HUDEP-2 (cell line): ENCODE measurements at regions not wholly inside any gene's neighbourhood (a gene's known extent, or its start where the extent isn't known, plus 50 kb on each side); places are given as distances from the start of the nearest gene placed in this dataset.
"Not testable (repeated sequence)": the region's sequence is repeated elsewhere in the genome, so short reads cannot be mapped to it uniquely, and the experiment has no call there.

Experiments
- DNase-seq, 76 experiments: peaks; one replicate each; lab custom pipeline; 2025; ENCODE audit not compliant: unreplicated experiment in 76 of 76; lab: John Stamatoyannopoulos, UW

DNA sequence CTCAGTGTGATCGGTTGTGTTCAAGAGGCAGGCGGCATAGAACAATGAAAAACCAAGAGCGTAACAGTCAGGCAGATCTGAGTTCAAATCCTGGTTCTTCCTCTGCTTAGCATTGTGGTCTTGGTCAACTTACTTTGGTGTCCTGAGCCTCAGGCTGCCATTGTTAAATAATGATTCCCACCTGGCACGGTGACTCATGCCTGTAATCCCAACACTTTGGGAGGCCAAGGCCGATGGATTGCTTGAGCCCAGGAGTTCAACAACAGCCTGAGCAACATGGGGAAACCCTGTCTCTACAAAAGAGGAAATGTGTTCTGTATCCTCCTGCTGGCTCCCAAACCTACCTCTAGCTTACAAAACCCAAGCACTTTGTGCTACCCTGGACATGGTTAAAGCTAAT lies 129.0 kb upstream of the STX18 start:
- no peak for DNase-seq

DNA sequence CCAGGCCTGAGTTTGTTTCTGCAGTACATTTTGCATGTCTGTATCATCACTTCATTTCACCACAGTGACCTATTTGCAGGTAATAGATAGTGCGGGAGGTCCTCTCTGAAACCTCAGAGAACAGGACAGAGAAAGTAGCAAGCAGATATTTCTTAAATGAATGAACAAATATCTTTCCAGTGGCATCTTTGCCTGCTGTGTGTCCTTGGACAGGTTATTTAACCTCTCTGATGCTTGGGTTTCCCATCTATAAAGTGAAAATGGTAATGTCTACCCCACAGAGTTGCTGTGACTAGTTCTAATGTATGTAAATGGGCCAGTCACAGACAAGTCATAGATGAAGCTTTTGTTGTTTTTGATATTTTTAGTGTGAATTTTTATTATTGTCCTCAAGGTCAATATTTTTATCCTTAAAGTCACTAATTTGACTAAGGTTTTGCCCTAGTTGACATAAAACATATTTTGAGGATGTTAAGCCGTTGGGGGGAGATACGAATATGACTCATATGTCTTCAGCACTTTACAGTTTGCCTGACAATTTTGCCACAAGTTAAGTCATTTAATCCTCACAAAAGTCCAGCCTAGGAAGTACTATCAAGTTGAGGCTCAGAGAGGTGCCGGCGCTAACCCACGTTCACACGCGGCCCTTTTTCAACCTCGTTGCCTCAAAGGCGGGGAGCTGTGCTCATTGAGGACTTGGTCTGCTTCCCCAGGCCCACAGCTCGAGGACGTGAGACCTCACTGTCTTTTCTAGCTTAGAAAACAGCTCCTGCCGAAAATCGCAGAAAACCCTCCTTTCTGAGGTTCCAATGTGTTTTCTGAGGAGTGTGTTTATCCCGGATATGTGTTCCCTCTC lies 126.7 kb upstream of the STX18 start:
- no peak for DNase-seq

DNA sequence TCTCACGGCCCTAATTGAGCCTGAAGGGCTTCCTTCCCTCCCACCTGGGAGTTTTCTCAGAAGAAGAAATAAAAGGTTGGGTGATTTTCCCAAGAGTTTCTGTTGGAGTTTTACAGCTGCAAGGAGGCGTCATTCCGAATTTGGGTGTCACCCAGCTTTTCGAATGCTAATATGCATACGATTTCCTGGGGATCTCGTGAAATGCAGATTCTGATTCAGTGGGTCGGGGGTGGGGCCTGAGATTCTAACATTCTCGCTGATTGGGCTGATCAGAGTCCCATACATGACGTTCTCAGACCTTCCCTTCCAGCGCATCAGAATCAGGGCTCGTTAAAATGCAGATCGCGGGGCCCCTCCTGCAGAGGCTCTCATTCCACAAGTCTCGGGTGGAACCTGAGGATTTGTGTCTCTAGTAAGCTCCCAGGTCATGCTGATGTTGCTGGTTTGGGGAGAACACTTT lies 125.8 kb upstream of the STX18 start:
- DNase-seq, result no peak

DNA sequence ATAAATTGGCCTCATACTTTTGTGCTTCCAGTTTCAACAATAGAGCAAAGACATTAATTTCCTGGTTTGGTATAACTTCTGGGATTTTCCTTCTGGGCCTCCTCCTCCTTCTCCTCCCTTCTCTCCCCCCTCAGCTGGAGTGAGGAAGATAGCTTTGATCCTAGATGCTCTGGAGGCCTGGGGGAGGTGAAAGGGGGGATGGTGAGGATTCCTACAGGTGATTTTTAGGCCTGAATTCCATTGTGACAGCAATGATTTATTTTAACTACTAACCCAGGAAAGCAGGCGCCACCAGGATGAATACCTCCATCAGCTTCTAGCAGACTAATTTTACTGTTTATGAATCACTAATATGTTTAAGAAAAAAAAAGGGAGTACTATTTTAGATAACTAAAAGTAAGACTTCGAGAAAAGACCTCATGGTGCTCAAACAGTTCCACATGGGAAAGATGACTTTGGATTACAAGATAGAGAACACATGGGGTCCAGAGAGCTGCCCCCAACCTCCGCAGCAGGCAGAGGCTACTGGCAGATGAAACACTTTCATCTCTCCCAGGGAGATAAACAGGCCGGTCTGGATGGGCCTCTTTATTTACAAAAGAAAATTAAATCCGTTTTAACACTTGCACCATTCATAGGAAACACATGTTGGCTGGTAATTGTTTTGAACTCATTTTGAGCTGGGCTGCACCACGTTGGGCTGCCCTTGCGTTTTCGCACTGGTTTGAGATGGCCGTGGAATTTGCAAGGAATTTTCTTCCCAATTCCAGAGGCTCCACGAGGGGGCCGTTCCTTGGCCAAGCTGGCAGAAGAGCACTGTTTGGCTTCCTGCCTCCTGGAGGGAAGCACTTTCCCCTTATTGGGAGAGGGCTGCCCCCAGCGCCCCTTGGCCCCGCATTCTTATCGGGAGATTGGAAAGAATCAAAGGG lies 125.1 kb upstream of the STX18 start:
- no peak for DNase-seq

DNA sequence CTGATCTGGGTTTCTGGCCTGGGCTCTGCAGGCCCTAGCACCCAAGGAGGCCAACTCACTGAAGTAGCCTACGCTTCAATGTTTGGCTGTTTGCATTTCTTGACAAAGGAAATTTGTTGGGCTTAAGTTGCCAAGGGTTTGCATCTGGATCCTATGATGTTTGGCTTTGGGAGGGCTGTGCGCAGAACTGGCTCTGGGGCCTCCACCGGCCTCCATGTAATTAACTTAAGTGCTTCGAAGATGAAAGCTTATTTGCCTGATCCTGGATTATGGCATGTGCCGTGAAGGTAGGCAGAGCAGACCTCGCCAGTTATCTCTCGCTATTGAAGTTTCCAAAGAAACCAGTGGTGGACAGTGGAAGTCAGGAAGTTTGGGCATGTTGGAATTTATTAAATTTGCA lies 124.3 kb upstream of the STX18 start:
- DNase-seq, result no peak

DNA sequence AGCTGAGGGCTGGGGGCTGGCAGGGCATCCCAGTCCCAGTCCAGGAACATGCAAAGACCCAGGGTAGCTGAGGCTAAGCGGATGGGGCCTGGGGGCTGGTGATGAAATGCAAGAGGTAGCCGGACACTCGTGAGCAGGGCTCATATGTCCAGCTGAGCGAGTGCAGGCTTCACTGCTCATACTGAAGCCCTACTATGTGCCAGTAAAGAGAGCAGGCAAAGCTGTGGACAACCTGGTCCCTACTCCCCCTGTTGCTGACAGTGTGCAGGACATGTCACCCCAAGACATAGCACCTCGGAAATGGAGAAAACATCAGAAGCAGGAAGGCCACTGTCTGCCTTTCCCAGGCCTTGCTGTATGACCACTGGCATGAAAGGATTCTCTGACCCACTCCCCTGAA lies 122.4 kb upstream of the STX18 start:
- DNase-seq, result no peak

DNA sequence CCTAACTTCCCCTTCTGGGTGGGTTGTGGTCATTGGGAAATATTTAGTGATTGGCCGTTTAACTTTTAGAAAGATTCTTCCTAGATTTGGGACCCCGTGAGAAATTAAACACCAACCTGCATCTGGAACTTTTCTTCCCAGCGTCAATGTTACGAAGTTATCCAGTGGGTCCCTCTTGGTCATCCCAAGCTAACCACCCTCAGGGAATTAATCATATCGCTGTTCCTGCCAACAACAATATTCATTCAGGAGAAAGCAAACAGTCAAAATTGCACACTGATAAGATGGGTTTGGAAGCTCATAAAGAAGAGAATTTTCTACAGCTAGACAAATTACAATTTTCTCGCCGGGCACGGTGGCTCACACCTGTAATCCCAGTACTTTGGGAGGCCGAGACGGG lies 121.2 kb upstream of the STX18 start:
- no peak for DNase-seq

DNA sequence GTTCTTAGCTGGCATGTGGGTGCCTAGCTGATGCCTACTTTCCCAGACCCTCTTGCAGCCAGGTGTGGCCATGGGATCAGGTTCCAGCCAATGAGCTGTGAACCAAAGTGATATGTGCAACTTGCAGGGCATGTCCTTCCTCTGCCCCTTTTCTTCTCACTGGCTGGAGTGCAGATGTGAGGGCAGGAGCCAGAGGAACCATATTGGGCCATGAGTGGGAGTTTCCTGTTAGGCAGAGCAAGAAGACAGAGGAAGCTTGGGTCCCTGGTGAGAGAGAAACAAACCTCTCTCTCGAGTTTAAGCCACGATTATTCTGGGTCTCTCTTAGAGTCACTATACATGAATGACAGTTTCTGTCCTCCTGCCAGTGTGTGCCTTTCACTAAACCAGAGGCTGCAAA lies 120.4 kb upstream of the STX18 start:
- no peak for DNase-seq

DNA sequence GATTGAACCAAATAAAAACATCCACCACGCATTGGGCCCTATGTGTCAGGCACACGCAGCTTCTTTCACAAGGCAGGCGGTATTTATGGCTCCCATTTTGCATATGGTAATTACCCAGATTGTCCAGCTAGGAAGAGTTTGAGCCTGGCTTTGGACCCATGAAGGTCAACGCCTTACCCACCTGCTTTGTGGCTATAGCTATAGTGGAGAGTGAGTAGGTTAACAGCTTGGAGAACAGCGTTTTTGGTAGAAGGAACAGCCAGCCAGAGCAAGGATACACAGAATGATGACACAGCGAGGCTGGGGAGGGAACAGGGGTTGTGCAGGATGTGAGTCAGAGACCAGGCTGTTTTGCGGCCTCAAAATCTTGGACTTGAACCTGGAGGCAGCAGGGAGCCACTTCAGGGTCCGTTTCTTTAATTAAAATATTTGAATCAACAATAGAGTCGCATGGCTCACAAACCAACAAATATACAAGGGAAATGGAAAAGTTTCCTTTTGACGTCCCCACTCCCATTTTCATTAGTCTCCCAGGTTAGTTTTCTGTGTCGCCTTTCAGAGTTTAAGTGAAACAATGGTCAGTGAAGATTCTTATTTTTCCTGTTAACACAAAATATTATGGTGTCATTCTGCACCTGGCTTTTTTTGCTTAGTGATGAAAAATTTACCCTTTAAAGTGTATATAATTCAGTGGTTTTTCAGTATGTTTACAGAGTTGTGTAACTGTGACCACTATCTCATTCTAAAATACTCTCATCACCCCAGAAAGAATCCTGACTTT lies 118.2 kb upstream of the STX18 start:
- DNase-seq, result no peak

DNA sequence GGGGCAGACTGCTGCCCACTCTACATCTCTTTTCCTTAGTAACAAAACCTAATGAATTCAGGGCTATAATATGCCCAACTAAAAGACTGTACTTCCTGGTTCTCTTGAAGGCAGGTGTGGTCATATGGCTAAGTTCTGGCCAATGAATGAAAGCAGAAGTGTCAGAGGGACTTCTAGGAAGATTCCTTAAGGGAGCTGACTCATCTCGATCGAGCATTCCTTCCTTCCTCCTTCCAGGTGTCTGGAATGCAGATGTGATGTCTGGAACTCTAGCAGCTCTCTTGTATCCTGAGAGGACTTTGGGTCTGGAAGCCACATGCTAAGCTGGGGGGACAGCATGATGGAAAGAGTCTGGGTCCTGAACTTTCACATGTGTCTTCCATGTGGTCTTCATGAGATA lies 116.2 kb upstream of the STX18 start:
- DNase-seq, result no peak

DNA sequence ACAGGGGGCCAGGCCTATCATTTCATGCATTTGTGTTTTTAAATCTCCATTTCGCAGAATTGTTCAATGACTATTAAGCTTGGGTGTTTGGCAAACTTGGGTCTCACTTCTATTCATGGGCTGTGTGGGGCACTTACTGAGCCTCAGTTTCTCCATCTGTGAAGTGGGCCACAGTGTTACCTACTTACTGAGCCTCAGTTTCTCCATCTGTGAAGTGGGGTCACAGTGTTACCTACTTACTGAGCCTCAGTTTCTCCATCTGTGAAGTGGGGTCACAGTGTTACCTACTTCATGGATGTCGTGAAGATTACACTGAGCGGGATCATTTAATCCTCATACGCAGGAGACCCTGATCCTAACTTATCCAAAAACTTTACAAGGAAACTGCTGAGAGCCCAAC lies 115.1 kb upstream of the STX18 start:
- DNase-seq, result no peak

DNA sequence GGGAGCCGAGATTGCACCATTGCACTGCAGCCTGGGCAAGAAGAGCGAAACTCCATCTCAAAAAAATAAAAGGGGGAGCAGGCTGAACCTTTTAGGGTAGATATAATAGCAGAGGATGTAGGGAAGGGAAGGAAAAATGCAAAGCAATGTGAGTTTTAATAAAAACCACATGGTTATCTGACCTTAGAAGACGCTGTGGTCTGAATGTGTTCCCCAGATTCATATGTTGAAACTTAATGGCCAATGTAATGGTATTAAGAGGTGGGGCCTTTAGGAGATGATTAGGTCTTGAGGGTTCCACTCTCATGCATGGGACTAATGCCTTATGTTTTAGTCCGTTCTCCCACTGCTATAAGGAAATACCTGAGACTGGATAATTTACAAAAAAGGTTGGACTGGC lies 114.1 kb upstream of the STX18 start:
- no peak for DNase-seq

DNA sequence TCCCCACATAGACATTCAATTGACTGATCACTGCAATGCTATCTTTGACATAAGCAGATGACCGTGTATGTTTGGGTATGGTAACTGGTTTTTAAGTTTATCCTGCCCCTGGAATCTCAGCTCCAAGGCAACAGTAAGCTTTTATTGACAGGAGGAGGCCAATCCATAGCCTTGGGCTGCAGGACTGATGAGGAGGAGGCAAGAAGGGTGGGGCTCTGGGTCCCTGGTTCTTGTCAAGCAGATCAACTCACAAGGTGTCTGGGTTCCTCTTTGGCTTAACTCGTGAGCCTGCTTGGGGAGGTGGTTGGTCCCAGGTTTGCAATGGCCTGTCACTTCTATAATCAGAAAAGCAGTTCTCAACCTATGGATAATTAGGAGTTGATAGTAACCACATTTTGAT lies 113.2 kb upstream of the STX18 start:
- DNase-seq, result no peak

DNA sequence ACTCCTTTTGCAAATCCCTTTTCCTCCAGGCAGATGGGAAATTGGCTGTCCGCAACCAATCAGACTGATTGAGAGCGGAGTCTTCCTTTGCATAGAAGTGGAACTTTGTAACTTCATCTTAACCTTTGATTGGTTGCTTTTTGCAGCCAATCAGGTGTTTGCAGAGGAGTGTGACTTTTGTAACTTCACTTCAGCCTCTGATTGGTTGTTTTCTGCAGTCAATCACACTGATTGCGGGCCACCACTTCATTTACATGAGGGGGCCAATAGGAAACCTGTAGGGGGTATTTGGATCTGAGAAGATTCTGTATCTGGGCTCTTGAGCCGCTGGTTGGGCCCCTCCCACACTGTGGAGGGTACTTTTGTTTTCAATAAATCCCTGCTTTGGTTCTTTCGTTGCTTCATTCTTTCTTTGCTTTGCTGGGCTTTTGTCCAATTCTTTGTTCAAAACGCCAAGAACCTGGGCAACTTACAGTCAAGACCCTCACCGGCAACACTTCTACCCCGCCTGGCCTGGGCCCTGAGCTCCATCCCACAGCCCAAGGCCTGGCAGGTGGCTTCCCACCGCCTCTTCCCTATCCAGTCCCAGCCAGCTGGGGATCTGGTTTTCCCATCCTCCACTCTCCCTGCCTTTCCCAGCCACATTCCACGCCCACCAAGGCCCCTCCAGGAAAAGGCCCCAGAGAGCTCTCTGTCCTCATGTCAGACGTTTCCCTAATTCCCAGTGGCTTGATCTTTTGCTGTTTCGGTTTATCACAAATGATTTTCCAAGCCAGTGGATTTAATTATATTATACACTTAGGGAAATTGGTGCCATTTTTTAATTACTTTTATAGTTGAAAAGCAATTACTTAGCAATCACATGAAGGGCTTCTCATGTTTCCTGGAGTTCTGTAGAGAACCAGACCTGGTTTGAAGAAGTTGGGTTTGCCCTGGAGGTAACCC lies 110.2 kb upstream of the STX18 start:
- DNase-seq, result no peak

DNA sequence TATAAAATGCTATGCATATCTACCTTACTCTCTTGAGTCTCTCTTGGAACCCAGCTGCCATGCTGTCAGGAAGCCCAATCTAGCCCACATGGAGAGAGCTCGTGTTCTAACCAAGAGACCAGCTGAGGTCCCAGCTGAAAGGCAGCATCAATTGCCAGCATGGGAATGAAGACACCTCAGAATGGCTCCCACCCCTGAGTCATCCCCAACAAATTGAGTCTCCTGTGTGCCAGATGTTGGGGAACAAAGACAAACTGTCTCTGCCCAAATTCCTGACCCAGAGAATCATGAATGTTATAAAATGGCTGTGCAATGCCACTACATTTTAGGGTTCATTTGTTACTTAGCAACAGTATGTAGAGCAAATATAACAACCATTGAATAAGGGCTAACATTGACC lies 105.2 kb upstream of the STX18 start:
- DNase-seq, result no peak

DNA sequence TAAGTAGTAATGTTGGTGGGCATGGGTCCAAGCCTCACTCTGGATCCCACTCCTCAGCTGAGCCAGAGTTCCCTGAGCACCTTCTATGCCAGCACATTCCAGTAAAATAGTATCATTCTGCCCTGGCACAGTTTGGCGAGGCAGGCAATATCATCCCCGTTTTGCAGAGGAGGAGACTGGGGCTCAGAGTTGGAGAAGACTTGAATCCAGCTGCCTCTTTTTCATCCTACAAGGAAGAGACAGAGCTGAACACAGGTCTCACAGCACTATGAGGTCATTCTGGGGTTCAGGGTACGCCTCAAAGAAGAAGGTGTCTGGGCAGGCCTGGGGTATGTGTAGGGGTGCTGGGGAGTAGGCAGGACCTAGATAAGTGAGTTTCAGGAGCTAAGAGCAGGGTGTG lies 103.9 kb upstream of the STX18 start:
- no peak for DNase-seq

DNA sequence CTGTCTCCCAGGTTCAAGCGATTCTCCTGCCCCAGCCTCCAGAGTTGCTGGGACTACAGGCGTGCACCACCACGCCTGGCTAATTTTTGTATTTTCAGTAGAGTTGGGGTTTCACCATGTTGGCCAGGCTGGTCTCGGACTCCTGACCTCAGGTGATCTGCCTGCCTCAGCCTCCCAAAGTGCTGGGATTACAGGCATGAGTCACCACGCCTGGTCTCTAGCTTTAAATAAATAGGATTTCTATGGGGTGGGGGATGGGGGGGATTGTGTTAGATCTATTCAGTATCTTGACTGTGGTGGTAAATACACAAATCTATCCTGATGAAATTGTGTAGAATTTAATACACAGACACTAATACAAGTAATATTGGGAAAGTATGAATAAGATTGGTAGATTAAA lies 102.4 kb upstream of the STX18 start:
- not testable (repeated sequence) for DNase-seq

DNA sequence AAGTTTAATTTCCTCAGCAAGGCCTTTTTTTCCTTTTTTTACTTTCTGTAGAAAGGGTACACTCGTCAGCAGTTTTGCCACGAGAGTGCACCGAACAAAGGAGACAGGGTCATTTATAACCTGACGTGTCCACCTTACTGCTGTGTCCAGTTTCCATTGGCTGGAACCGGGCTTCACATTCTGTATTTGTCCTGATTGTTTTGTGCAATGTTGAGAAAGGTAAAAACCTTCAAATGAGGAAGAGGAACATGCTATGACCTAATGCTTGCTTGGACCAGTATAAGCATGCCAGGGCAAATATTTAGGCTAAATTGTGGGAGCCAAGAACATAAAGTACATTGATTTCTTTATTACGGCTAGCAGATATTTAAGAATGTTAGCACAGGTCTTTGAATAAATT lies 101.9 kb upstream of the STX18 start:
- DNase-seq, result not testable (repeated sequence)

DNA sequence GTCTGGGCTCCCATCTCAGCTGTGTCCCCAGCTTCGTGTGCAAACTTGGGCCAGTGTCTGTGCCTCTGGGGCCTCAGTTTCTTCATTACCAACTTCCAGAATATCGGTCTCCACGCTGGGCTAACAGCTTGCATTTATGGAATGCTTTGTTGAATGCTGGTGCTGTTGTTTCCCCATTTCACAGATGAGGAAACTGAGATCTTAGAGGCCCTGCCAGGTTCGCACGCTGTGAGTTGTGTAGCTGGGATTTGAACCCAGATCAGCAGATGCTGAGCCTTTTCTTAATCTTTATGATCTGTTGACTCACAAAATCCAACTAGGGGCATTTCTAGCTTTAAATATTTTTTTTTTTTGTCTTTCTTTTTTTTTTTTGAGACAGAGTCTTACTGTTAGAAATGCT lies 101.5 kb upstream of the STX18 start:
- no peak for DNase-seq

DNA sequence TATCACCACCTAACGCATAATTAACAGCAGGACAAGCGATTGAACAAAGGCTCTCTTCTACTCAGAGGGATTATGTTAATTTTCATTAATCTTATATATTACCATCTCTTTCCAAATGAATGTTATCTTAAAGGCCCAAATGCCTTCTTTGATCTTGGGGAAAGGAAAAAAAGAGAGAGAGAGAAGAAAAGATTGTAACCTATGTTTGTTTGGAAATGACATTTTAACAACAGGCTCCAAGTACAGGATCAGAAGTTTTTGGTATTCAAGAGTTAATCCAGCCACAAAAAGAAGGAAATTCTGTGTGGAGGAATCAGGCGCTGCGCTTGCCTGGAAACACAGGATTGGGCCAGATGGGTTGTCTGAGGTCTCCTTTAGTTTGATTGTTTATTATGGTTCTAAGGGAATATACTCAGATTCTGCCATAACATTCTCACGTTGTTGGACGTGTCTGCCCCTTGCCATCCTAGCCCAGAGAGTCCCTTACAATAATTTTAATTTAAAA lies 100.7 kb upstream of the STX18 start:
- DNase-seq, result no peak
